H9 (cell line): ENCODE measurements at regions not wholly inside any gene's neighbourhood (a gene's known extent, or its start where the extent isn't known, plus 50 kb on each side); places are given as distances from the start of the nearest gene placed in this dataset.

ENCODE experiments used
- DNase-seq: peaks from one replicate; pipeline ENCODE4 v3.0.0-alpha.2; 2017
- H2AFZ ChIP-seq: one replicate; pipeline ENCODE4 v1.6.1; 2013; ENCODE audit warnings: mild to moderate bottlenecking, low read length, control low read depth, moderate library complexity
- H2AK5ac ChIP-seq: 2 replicates; pipeline ENCODE4 v1.6.1; 2013; ENCODE audit warnings: low read length, control low read depth, mixed read lengths; ENCODE audit not compliant: insufficient read length
- H2BK120ac ChIP-seq: one replicate; pipeline ENCODE4 v1.6.1; 2013; ENCODE audit warnings: low read depth, mild to moderate bottlenecking, low read length, control low read depth, inconsistent platforms; ENCODE audit not compliant: poor library complexity, severe bottlenecking
- H2BK12ac ChIP-seq: 2 replicates; pipeline ENCODE4 v1.6.1; 2013; ENCODE audit warnings: low read length, control low read depth, mixed read lengths, low read depth; ENCODE audit not compliant: insufficient read length
- H2BK15ac ChIP-seq: 2 replicates; pipeline ENCODE4 v1.6.1; 2013; ENCODE audit warnings: low read depth, low read length, control low read depth
- H2BK20ac ChIP-seq: one replicate; pipeline ENCODE4 v1.6.1; 2013; ENCODE audit warnings: low read depth, mild to moderate bottlenecking, low read length, control low read depth, inconsistent platforms; ENCODE audit not compliant: poor library complexity, severe bottlenecking
- H2BK5ac ChIP-seq: 2 replicates; pipeline ENCODE4 v1.6.1; 2013; ENCODE audit warnings: low read length, control low read depth, mixed read lengths; ENCODE audit not compliant: insufficient read length
- H3K14ac ChIP-seq: 2 replicates; pipeline ENCODE4 v1.6.1; 2013; ENCODE audit warnings: low read length, control low read depth; ENCODE audit not compliant: insufficient read depth
- H3K18ac ChIP-seq: 2 replicates; pipeline ENCODE4 v1.6.1; 2013; ENCODE audit warnings: low read depth, mild to moderate bottlenecking, mixed read lengths, low read length, control low read depth; ENCODE audit not compliant: insufficient read length
- H3K23ac ChIP-seq: 2 replicates; pipeline ENCODE4 v1.6.1; 2013; ENCODE audit warnings: low read length, control low read depth, mixed read lengths, low read depth; ENCODE audit not compliant: insufficient read length
- H3K23me2 ChIP-seq: 2 replicates; pipeline ENCODE4 v1.6.1; 2013; ENCODE audit warnings: low read depth, mild to moderate bottlenecking, mixed read lengths, low read length, control low read depth; ENCODE audit not compliant: insufficient read length, poor library complexity, severe bottlenecking
- H3K27ac ChIP-seq: 2 replicates; pipeline ENCODE4 v1.5.1; 2013; ENCODE audit warnings: low read length, control low read depth, mixed read lengths, low read depth; ENCODE audit not compliant: insufficient read length
- H3K27me3 ChIP-seq: 2 replicates; pipeline ENCODE4 v1.6.1; 2013; ENCODE audit warnings: low read length, control low read depth, inconsistent platforms; ENCODE audit not compliant: insufficient read depth
- H3K4ac ChIP-seq: 2 replicates; pipeline ENCODE4 v1.6.1; 2013; ENCODE audit warnings: low read depth, mild to moderate bottlenecking, control low read depth, inconsistent platforms, low read length, moderate library complexity
- H3K4me1 ChIP-seq: 2 replicates; pipeline ENCODE4 v1.6.1; 2013; ENCODE audit warnings: low read length, control low read depth, inconsistent platforms; ENCODE audit not compliant: insufficient read depth
- H3K4me2 ChIP-seq: 2 replicates; pipeline ENCODE4 v1.6.1; 2013; ENCODE audit warnings: low read length, control low read depth, mixed read lengths; ENCODE audit not compliant: insufficient read length, insufficient read depth
- H3K56ac ChIP-seq: 2 replicates; pipeline ENCODE4 v1.6.1; 2013; ENCODE audit warnings: low read depth, mild to moderate bottlenecking, mixed read lengths, low read length, control low read depth; ENCODE audit not compliant: insufficient read length
- H3K79me1 ChIP-seq: 2 replicates; pipeline ENCODE4 v1.6.1; 2013; ENCODE audit warnings: low read depth, mild to moderate bottlenecking, moderate library complexity, low read length, control low read depth, inconsistent platforms; ENCODE audit not compliant: insufficient read depth, poor library complexity, severe bottlenecking
- H3K79me2 ChIP-seq: 2 replicates; pipeline ENCODE4 v1.6.1; 2013; ENCODE audit warnings: low read length, control low read depth, inconsistent platforms; ENCODE audit not compliant: insufficient read depth
- H3K9ac ChIP-seq: 2 replicates; pipeline ENCODE4 v1.6.1; 2013; ENCODE audit warnings: low read length, control low read depth, mixed read lengths; ENCODE audit not compliant: insufficient read length; ENCODE audit errors: extremely low read depth
- H3K9me3 ChIP-seq: one replicate; pipeline ENCODE4 v1.6.1; 2013; ENCODE audit warnings: low read depth, low read length, inconsistent platforms; ENCODE audit not compliant: control insufficient read depth
- H3T11ph ChIP-seq: one replicate; pipeline ENCODE4 v1.6.1; 2013; ENCODE audit warnings: mild to moderate bottlenecking, low read length, control low read depth, inconsistent platforms
- H4K20me1 ChIP-seq: one replicate; pipeline ENCODE4 v1.6.1; 2013; ENCODE audit not compliant: control insufficient read depth, insufficient read length, insufficient read depth
- H4K5ac ChIP-seq: 2 replicates; pipeline ENCODE4 v1.6.1; 2013; ENCODE audit warnings: low read depth, mild to moderate bottlenecking, mixed read lengths, low read length, control low read depth; ENCODE audit not compliant: insufficient read length
- H4K8ac ChIP-seq: replicated peaks from 2 replicates; pipeline ENCODE4 v1.6.1; 2013; ENCODE audit warnings: low read length, control low read depth, mixed read lengths, low read depth; ENCODE audit not compliant: insufficient read length
- H4K91ac ChIP-seq: 2 replicates; pipeline ENCODE4 v1.6.1; 2013; ENCODE audit warnings: low read depth, mild to moderate bottlenecking, moderate library complexity, mixed read lengths, low read length, control low read depth; ENCODE audit not compliant: insufficient read length
- H3K27ac Mint-ChIP-seq, 3 experiments: 2 replicates in 2 of 3; 3 replicates in 1 of 3; pipeline ENCODE4 v1.8.0; 2020 to 2021; ENCODE audit warnings: mixed read lengths in 3 of 3, mild to moderate bottlenecking in 1 of 3, moderate library complexity in 1 of 3
- H3K27me3 Mint-ChIP-seq: 2 replicates; pipeline ENCODE4 v1.8.0; 2021; ENCODE audit warnings: low read depth, mild to moderate bottlenecking, moderate library complexity, mixed read lengths
- H3K36me3 Mint-ChIP-seq, 3 experiments: 2 replicates in 2 of 3; 3 replicates in 1 of 3; pipeline ENCODE4 v1.8.0; 2020 to 2021; ENCODE audit warnings: low read depth in 3 of 3, mixed read lengths in 3 of 3; ENCODE audit not compliant: insufficient read depth in 1 of 3
- H3K4me1 Mint-ChIP-seq, 2 experiments: 2 replicates each; pipeline ENCODE4 v1.8.0; 2020; ENCODE audit warnings: mixed read lengths in 2 of 2
- H3K4me3 Mint-ChIP-seq, 2 experiments: 2 replicates in 1 of 2; 3 replicates in 1 of 2; pipeline ENCODE4 v1.8.0; 2020 to 2021; ENCODE audit warnings: mild to moderate bottlenecking in 2 of 2, mixed read lengths in 2 of 2, moderate library complexity in 1 of 2
- H3K9me3 Mint-ChIP-seq, 2 experiments: 2 replicates in 1 of 2; 3 replicates in 1 of 2; pipeline ENCODE4 v1.8.0; 2020; ENCODE audit warnings: mild to moderate bottlenecking in 2 of 2, mixed read lengths in 2 of 2, moderate library complexity in 1 of 2
- CTCF ChIP-seq: fragments of 200-600 bp; sonication (generic); conservative IDR thresholded peaks from 3 replicates; pipeline ENCODE4 v1.8.0; 2021; ENCODE audit warnings: antibody characterized with exemption, mild to moderate bottlenecking
- WGBS: extraction: QIAGEN DNeasy Blood & Tissue Kit; methylation state at CpG from one replicate; pipeline ENCODE4 v1.1.7; 2013; ENCODE audit warnings: missing lambda C conversion rate, low lambda C conversion rate, mixed read lengths; ENCODE audit not compliant: insufficient read length; ENCODE audit errors: extremely low coverage; 5-methylcytosine and 5-hydroxymethylcytosine counted together

- H4K91ac ChIP-seq: no peak overlapping the region
- no peak for TF ChIP-seq CTCF
- no peak overlapping the region for H2BK5ac ChIP-seq
- no peak overlapping the region for H2BK120ac ChIP-seq
- H3K23ac ChIP-seq: no peak overlapping the region
- Mint-ChIP-seq H3K27ac (peak overlapping the region in 1 of 3 experiments; percentile 19; a peak in 1 of 7 replicates), H3K27me3 (peaks cover 2% of the 10 kb centered on the region; the same call in 1 of the 2 replicates), H3K4me1 (peaks cover 17% of the 10 kb centered on the region in 2 experiments), H3K36me3 (no peaks in the 10 kb centered on the region), H3K4me3 (no peak overlapping the region), H3K9me3 (no peaks in the 10 kb centered on the region; a peak in 1 of 5 replicates)
- no peak overlapping the region for H2AFZ ChIP-seq
- no peak overlapping the region for H2BK15ac ChIP-seq
- H2AK5ac ChIP-seq: no peak overlapping the region
- H3K56ac ChIP-seq: no peak overlapping the region
- no peak for DNase-seq
- no peaks in the 10 kb centered on the region for H3K27me3 ChIP-seq
- no peak overlapping the region for H3K14ac ChIP-seq
- no peak overlapping the region for H3K9ac ChIP-seq
- no peak overlapping the region for H3T11ph ChIP-seq
- H3K79me1 ChIP-seq: no peaks in the 10 kb centered on the region
- H3K23me2 ChIP-seq: no peaks in the 10 kb centered on the region
- H3K4me1 ChIP-seq: no peaks in the 10 kb centered on the region; the same call in 1 of the 2 replicates
- H3K4me2 ChIP-seq: no peak overlapping the region
- no peak overlapping the region for H3K18ac ChIP-seq
- H2BK12ac ChIP-seq: no peak overlapping the region
- no peak overlapping the region for H3K27ac ChIP-seq
- no peaks in the 10 kb centered on the region for H4K20me1 ChIP-seq
- no peaks in the 10 kb centered on the region for H3K79me2 ChIP-seq
- H4K8ac ChIP-seq: no peak overlapping the region
- no peak overlapping the region for H3K4ac ChIP-seq
- no CpG with 5 or more reads among the region's 1 CpG for WGBS
- H2BK20ac ChIP-seq: no peak overlapping the region
- H3K9me3 ChIP-seq: no peaks in the 10 kb centered on the region
- H4K5ac ChIP-seq: no peak overlapping the region
Observed at GRCh38 chr20:19827818-19828217, 69.8 kb downstream of the RIN2 start.
